CD4-positive, alpha-beta memory T cell (primary cell): ENCODE measurements at regions not wholly inside any gene's neighbourhood (a gene's known extent, or its start where the extent isn't known, plus 50 kb on each side); places are given as distances from the start of the nearest gene placed in this dataset.

Experiments
- CTCF ChIA-PET: fragments of 350-600 bp; sonication (Branson Sonifier 250); formaldehyde crosslinking; loops from one replicate; lab custom pipeline; 2021; ENCODE audit warnings: inconsistent platforms; ENCODE audit not compliant: partially characterized antibody; lab: Charles Lee
- POLR2A ChIA-PET: fragments of 350-600 bp; sonication (Branson Sonifier 250); formaldehyde crosslinking; loops from one replicate; lab custom pipeline; 2021; ENCODE audit not compliant: partially characterized antibody; lab: Charles Lee
- DNase-seq, 5 donors: peaks; one replicate each; pipeline versions ENCODE4 v3.0.0 to v3.0.0-alpha.2; 2020 to 2022; ENCODE audit warnings: mixed read lengths in 1 of 5
- H3K27ac ChIP-seq: one replicate; pipeline ENCODE4 v1.7.0; 2013; ENCODE audit warnings: low read depth, low read length
- H3K27me3 ChIP-seq: 2 replicates; pipeline ENCODE4 v1.7.0; 2013; ENCODE audit warnings: mild to moderate bottlenecking, low read length, moderate library complexity; ENCODE audit not compliant: insufficient read depth
- H3K36me3 ChIP-seq: 2 replicates; pipeline ENCODE4 v1.7.0; 2013; ENCODE audit warnings: mild to moderate bottlenecking, low read length, moderate library complexity; ENCODE audit not compliant: insufficient read depth
- H3K4me1 ChIP-seq: 2 replicates; pipeline ENCODE4 v1.7.0; 2013; ENCODE audit warnings: mild to moderate bottlenecking, low read length, moderate library complexity; ENCODE audit not compliant: insufficient read depth
- H3K4me3 ChIP-seq, 2 donors: one replicate each; pipeline ENCODE4 v1.7.0; 2013; ENCODE audit warnings: low read length in 2 of 2, mild to moderate bottlenecking in 1 of 2
- H3K9me3 ChIP-seq, 2 donors: one replicate each; pipeline ENCODE4 v1.7.0; 2013; ENCODE audit warnings: low read length in 2 of 2, control low read depth in 1 of 2; ENCODE audit not compliant: control insufficient read depth in 1 of 2
- H3K27ac Mint-ChIP-seq, 7 donors: one replicate each; pipeline ENCODE4 v1.8.0; 2020 to 2021; ENCODE audit warnings: mixed read lengths in 7 of 7, mild to moderate bottlenecking in 6 of 7, inconsistent platforms in 3 of 7, moderate library complexity in 3 of 7
- H3K27me3 Mint-ChIP-seq, 2 donors: one replicate each; pipeline ENCODE4 v1.8.0; 2020 to 2021; ENCODE audit warnings: mixed read lengths in 2 of 2
- H3K36me3 Mint-ChIP-seq, 2 donors: one replicate each; pipeline ENCODE4 v1.8.0; 2020 to 2021; ENCODE audit warnings: mixed read lengths in 2 of 2, inconsistent platforms in 1 of 2, mild to moderate bottlenecking in 1 of 2
- H3K4me1 Mint-ChIP-seq, 4 donors: one replicate each; pipeline ENCODE4 v1.8.0; 2020 to 2021; ENCODE audit warnings: mixed read lengths in 4 of 4, mild to moderate bottlenecking in 1 of 4
- H3K4me3 Mint-ChIP-seq, 8 donors: one replicate each; pipeline ENCODE4 v1.8.0; 2020 to 2021; ENCODE audit warnings: mixed read lengths in 8 of 8, mild to moderate bottlenecking in 7 of 8, moderate library complexity in 6 of 8, inconsistent platforms in 3 of 8
- H3K9me3 Mint-ChIP-seq, 8 donors: one replicate each; pipeline ENCODE4 v1.8.0; 2020 to 2021; ENCODE audit warnings: mixed read lengths in 8 of 8, mild to moderate bottlenecking in 5 of 8, inconsistent platforms in 3 of 8, moderate library complexity in 1 of 8
- intact Hi-C: fragments of 100-400 bp; cut with micrococcal nuclease; formaldehyde crosslinking; loops from one replicate; pipeline ENCODE4 v1.15.1; 2023

GRCh38 chr5:125491986-125492492 lies 745.6 kb upstream of the ZNF608 start:
- ChIA-PET CTCF (no interaction called here), POLR2A (no interaction called here)
- Histone ChIP-seq H3K9me3 (no peaks in the 10 kb centered on the region), H3K27ac (no peak overlapping the region), H3K4me3 (no peak overlapping the region), H3K36me3 (no peaks in the 10 kb centered on the region), H3K27me3 (no peaks in the 10 kb centered on the region), H3K4me1 (no peaks in the 10 kb centered on the region)
- Mint-ChIP-seq H3K27ac (no peak overlapping the region), H3K27me3 (no peaks in the 10 kb centered on the region), H3K36me3 (no peaks in the 10 kb centered on the region), H3K4me3 (no peak overlapping the region), H3K9me3 (peaks cover 0 to 11% (median 4%) of the 10 kb centered on the region in 8 donors), H3K4me1 (no peaks in the 10 kb centered on the region)
- DNase-seq = no peak
- intact Hi-C loops = no loop called here

- no peaks in the 10 kb centered on the region for H3K4me1 Mint-ChIP-seq
- H3K36me3 Mint-ChIP-seq = no peaks in the 10 kb centered on the region
- no peaks in the 10 kb centered on the region for H3K27me3 ChIP-seq
- H3K9me3 Mint-ChIP-seq = peaks cover 0 to 12% (median 5%) of the 10 kb centered on the region in 8 donors
- no peaks in the 10 kb centered on the region for H3K9me3 ChIP-seq
- DNase-seq = no peak
- ChIA-PET POLR2A (no interaction called here), CTCF (no interaction called here)
- intact Hi-C loops = no loop called here
- H3K27ac ChIP-seq = no peak overlapping the region
- H3K27ac Mint-ChIP-seq = no peak overlapping the region
- H3K4me1 ChIP-seq = no peaks in the 10 kb centered on the region
- no peaks in the 10 kb centered on the region for H3K27me3 Mint-ChIP-seq
- H3K36me3 ChIP-seq = no peaks in the 10 kb centered on the region
- no peak overlapping the region for H3K4me3 Mint-ChIP-seq
- H3K4me3 ChIP-seq = no peak overlapping the region
Measured at GRCh38 chr5:125492977-125493376, 746.5 kb upstream of the ZNF608 start.

GRCh38 chr5:125496393-125496792 lies 750.0 kb upstream of the ZNF608 start:
- H3K36me3 Mint-ChIP-seq = no peaks in the 10 kb centered on the region
- Histone ChIP-seq H3K36me3 (no peaks in the 10 kb centered on the region), H3K4me3 (no peak overlapping the region), H3K4me1 (no peaks in the 10 kb centered on the region), H3K9me3 (no peaks in the 10 kb centered on the region), H3K27ac (no peak overlapping the region), H3K27me3 (no peaks in the 10 kb centered on the region)
- no peaks in the 10 kb centered on the region for H3K27me3 Mint-ChIP-seq
- peaks cover 3 to 16% (median 6%) of the 10 kb centered on the region in 8 donors for H3K9me3 Mint-ChIP-seq
- H3K27ac Mint-ChIP-seq = no peak overlapping the region
- DNase-seq = no peak
- POLR2A ChIA-PET = no interaction called here
- no peak overlapping the region for H3K4me3 Mint-ChIP-seq
- intact Hi-C loops = no loop called here
- CTCF ChIA-PET = no interaction called here
- H3K4me1 Mint-ChIP-seq = no peaks in the 10 kb centered on the region

DNA sequence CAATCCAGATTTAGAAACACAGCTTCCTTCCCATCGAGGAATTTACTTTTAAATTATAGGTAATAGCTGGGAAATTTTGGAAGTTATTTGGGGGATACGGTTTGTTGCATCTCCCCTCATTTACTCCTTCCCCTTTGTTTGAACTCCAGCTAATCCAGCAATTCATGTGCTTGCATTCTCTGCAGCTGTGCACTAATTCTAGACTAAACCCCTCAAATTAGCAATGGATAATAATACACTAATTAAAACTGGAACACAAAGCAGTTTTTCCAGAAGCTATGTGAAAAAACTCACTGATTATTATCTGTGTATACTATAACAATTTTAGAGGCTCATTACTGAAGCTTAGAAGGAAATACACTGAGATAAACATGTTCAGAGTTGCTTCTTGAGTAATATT lies 751.2 kb upstream of the ZNF608 start:
- ChIA-PET POLR2A (no interaction called here), CTCF (no interaction called here)
- Mint-ChIP-seq H3K36me3 (no peaks in the 10 kb centered on the region), H3K9me3 (peaks cover 3 to 21% (median 6%) of the 10 kb centered on the region in 8 donors), H3K27ac (no peak overlapping the region), H3K4me1 (no peaks in the 10 kb centered on the region), H3K4me3 (no peak overlapping the region), H3K27me3 (no peaks in the 10 kb centered on the region)
- Histone ChIP-seq H3K9me3 (no peaks in the 10 kb centered on the region), H3K4me1 (no peaks in the 10 kb centered on the region), H3K27ac (no peak overlapping the region), H3K4me3 (no peak overlapping the region), H3K36me3 (no peaks in the 10 kb centered on the region), H3K27me3 (no peaks in the 10 kb centered on the region)
- no peak for DNase-seq
- intact Hi-C loops = no loop called here

- H3K4me3 Mint-ChIP-seq = no peak overlapping the region
- no peak overlapping the region for H3K27ac Mint-ChIP-seq
- intact Hi-C loops = no loop called here
- peaks cover 2 to 15% (median 5%) of the 10 kb centered on the region in 8 donors for H3K9me3 Mint-ChIP-seq
- no peak for DNase-seq
- H3K36me3 ChIP-seq = no peaks in the 10 kb centered on the region
- H3K27me3 ChIP-seq = no peaks in the 10 kb centered on the region
- ChIA-PET POLR2A (no interaction called here), CTCF (no interaction called here)
- no peak overlapping the region for H3K27ac ChIP-seq
- H3K4me1 ChIP-seq = no peaks in the 10 kb centered on the region
- H3K4me1 Mint-ChIP-seq = no peaks in the 10 kb centered on the region
- H3K36me3 Mint-ChIP-seq = no peaks in the 10 kb centered on the region
- no peaks in the 10 kb centered on the region for H3K9me3 ChIP-seq
- H3K4me3 ChIP-seq = no peak overlapping the region
- H3K27me3 Mint-ChIP-seq = no peaks in the 10 kb centered on the region
Measured at GRCh38 chr5:125499636-125500332, 753.3 kb upstream of the ZNF608 start.

GRCh38 chr5:125501396-125501795 lies 755.0 kb upstream of the ZNF608 start:
- H3K4me3 Mint-ChIP-seq = no peak overlapping the region
- no peaks in the 10 kb centered on the region for H3K27me3 ChIP-seq
- no peaks in the 10 kb centered on the region for H3K36me3 Mint-ChIP-seq
- no peaks in the 10 kb centered on the region for H3K4me1 ChIP-seq
- no peak overlapping the region for H3K27ac ChIP-seq
- no peaks in the 10 kb centered on the region for H3K9me3 ChIP-seq
- DNase-seq = no peak
- ChIA-PET CTCF (no interaction called here), POLR2A (no interaction called here)
- no peak overlapping the region for H3K27ac Mint-ChIP-seq
- intact Hi-C loops = no loop called here
- H3K4me1 Mint-ChIP-seq = no peaks in the 10 kb centered on the region
- H3K36me3 ChIP-seq = no peaks in the 10 kb centered on the region
- no peaks in the 10 kb centered on the region for H3K27me3 Mint-ChIP-seq
- no peak overlapping the region for H3K4me3 ChIP-seq
- H3K9me3 Mint-ChIP-seq = peaks cover 2 to 15% (median 5%) of the 10 kb centered on the region in 8 donors

- H3K27me3 ChIP-seq = no peaks in the 10 kb centered on the region
- Mint-ChIP-seq H3K4me1 (no peaks in the 10 kb centered on the region), H3K27me3 (no peaks in the 10 kb centered on the region), H3K4me3 (no peak overlapping the region), H3K36me3 (peaks cover 0 to 1% of the 10 kb centered on the region in 2 donors), H3K27ac (no peak overlapping the region), H3K9me3 (peaks cover 0 to 17% (median 5%) of the 10 kb centered on the region in 8 donors)
- ChIA-PET POLR2A (no interaction called here), CTCF (no interaction called here)
- intact Hi-C loops = no loop called here
- H3K4me1 ChIP-seq = no peaks in the 10 kb centered on the region
- H3K27ac ChIP-seq = no peak overlapping the region
- no peak overlapping the region for H3K4me3 ChIP-seq
- DNase-seq = no peak
- H3K36me3 ChIP-seq = no peaks in the 10 kb centered on the region
- H3K9me3 ChIP-seq = no peaks in the 10 kb centered on the region
Measured at GRCh38 chr5:125503946-125504345, 757.5 kb upstream of the ZNF608 start.
